HEK293 (cell line): ENCODE measurements at regions not wholly inside any gene's neighbourhood (a gene's known extent, or its start where the extent isn't known, plus 50 kb on each side); places are given as distances from the start of the nearest gene placed in this dataset.

ENCODE experiments used
- CTCF ChIA-PET: fragments of 350-600 bp; formaldehyde crosslinking; extraction: SDS; loops from one replicate; lab custom pipeline; 2021; ENCODE audit warnings: antibody characterized with exemption; lab: Yijun Ruan, JAX
- POLR2A ChIA-PET: fragments of 300-600 bp; formaldehyde crosslinking; extraction: SDS; loops from one replicate; lab custom pipeline; 2020; ENCODE audit warnings: antibody characterized with exemption, inconsistent platforms; lab: Yijun Ruan, JAX
- H3K27ac ChIP-seq: fragments of 200-500 bp; sonication (Bioruptor generic); 2 replicates; pipeline ENCODE4 v1.5.1; 2014; ENCODE audit warnings: low read depth, low read length, control low read depth, inconsistent platforms; ENCODE audit errors: extremely low read depth
- H3K36me3 ChIP-seq, 2 experiments: fragments of 200-500 bp in 1 of 2; sonication (Bioruptor generic) in 1 of 2; 1 replicate in 1 of 2; 2 replicates in 1 of 2; pipeline ENCODE4 v1.5.1; 2014 to 2017; ENCODE audit warnings: inconsistent platforms in 2 of 2, low read length in 2 of 2; ENCODE audit not compliant: control insufficient read depth in 2 of 2, insufficient read depth in 1 of 2
- H3K4me1 ChIP-seq: fragments of 200-500 bp; sonication (Bioruptor generic); 2 replicates; pipeline ENCODE4 v1.5.1; 2014; ENCODE audit warnings: mild to moderate bottlenecking, low read length, inconsistent platforms; ENCODE audit not compliant: control insufficient read depth, insufficient read depth
- H3K4me3 ChIP-seq: 2 replicates; pipeline ENCODE4 v1.5.1; 2011; ENCODE audit warnings: low read depth, mild to moderate bottlenecking, control low read depth, low read length, moderate library complexity
- H3K9me3 ChIP-seq: fragments of 200-500 bp; sonication (Bioruptor generic); 2 replicates; pipeline ENCODE4 v1.5.1; 2014; ENCODE audit warnings: low read depth, low read length, inconsistent platforms; ENCODE audit not compliant: control insufficient read depth, insufficient read depth
- BCL11A ChIP-seq: fragments of 450-650 bp; formaldehyde crosslinking; IDR thresholded peaks from 2 replicates; pipeline ENCODE4 v1.5.1; 2016; ENCODE audit warnings: low read depth, missing biosample characterization, missing genetic modification characterization
- MEIS1 ChIP-seq: sonication (generic); formaldehyde crosslinking; IDR thresholded peaks from 2 replicates; pipeline ENCODE4 v1.8.1; 2022; ENCODE audit warnings: missing genetic modification reagents, mild to moderate bottlenecking, borderline replicate concordance
- ZBTB11 ChIP-seq: fragments of 450-650 bp; formaldehyde crosslinking; conservative IDR thresholded peaks from 2 replicates; pipeline ENCODE4 v1.5.1; 2016; ENCODE audit warnings: low read depth, missing biosample characterization, missing genetic modification characterization
- ZBTB21 ChIP-seq: fragments of 450-650 bp; formaldehyde crosslinking; IDR thresholded peaks from 2 replicates; pipeline ENCODE4 v1.5.1; 2017; ENCODE audit warnings: missing biosample characterization, missing genetic modification characterization
- ZBTB48 ChIP-seq: fragments of 450-650 bp; formaldehyde crosslinking; IDR thresholded peaks from 2 replicates; pipeline ENCODE4 v1.5.1; 2016; ENCODE audit warnings: missing biosample characterization, missing genetic modification characterization
- ZNF138 ChIP-seq: fragments of 450-650 bp; formaldehyde crosslinking; IDR thresholded peaks from 2 replicates; pipeline ENCODE4 v1.5.1; 2016; ENCODE audit warnings: missing biosample characterization, missing genetic modification characterization, borderline replicate concordance
- ZNF19 ChIP-seq: fragments of 450-650 bp; formaldehyde crosslinking; IDR thresholded peaks from 2 replicates; pipeline ENCODE4; 2016; ENCODE audit warnings: missing biosample characterization, missing genetic modification characterization, low read depth
- ZNF2 ChIP-seq: fragments of 450-650 bp; formaldehyde crosslinking; IDR thresholded peaks from 2 replicates; pipeline ENCODE4 v1.5.1; 2016; ENCODE audit warnings: missing biosample characterization, missing genetic modification characterization
- ZNF26 ChIP-seq: fragments of 450-650 bp; formaldehyde crosslinking; IDR thresholded peaks from 2 replicates; pipeline ENCODE4 v1.5.1; 2016; ENCODE audit warnings: missing biosample characterization, missing genetic modification characterization
- ZNF274 ChIP-seq, 2 experiments: fragments of 200-500 bp in 1 of 2; fragments of 450-650 bp in 1 of 2; sonication (Bioruptor generic) in 1 of 2; formaldehyde crosslinking in 1 of 2; IDR thresholded peaks; 2 replicates each; pipeline versions ENCODE4 v1.5.1 to v1.6.1; 2014 to 2016; ENCODE audit warnings: borderline replicate concordance in 1 of 2, inconsistent platforms in 1 of 2, low read length in 1 of 2, missing biosample characterization in 1 of 2, missing genetic modification characterization in 1 of 2
- ZNF394 ChIP-seq: fragments of 450-650 bp; formaldehyde crosslinking; IDR thresholded peaks from 2 replicates; pipeline ENCODE4 v1.5.1; 2016; ENCODE audit warnings: missing biosample characterization, missing genetic modification characterization, mild to moderate bottlenecking, moderate library complexity, borderline replicate concordance
- ZNF433 ChIP-seq: fragments of 450-650 bp; formaldehyde crosslinking; IDR thresholded peaks from 2 replicates; pipeline ENCODE4 v1.5.1; 2016; ENCODE audit warnings: missing biosample characterization, missing genetic modification characterization, low read depth
- ZNF48 ChIP-seq: fragments of 450-650 bp; formaldehyde crosslinking; IDR thresholded peaks from 2 replicates; pipeline ENCODE4 v1.5.1; 2016; ENCODE audit warnings: missing biosample characterization, missing genetic modification characterization
- ZNF514 ChIP-seq: fragments of 450-650 bp; formaldehyde crosslinking; IDR thresholded peaks from 2 replicates; pipeline ENCODE4 v1.5.1; 2016; ENCODE audit warnings: missing biosample characterization, missing genetic modification characterization
- ZNF521 ChIP-seq: fragments of 450-650 bp; formaldehyde crosslinking; IDR thresholded peaks from 2 replicates; pipeline ENCODE4 v1.5.1; 2017; ENCODE audit warnings: missing biosample characterization, mild to moderate bottlenecking, missing genetic modification characterization
- ZNF548 ChIP-seq: fragments of 450-650 bp; formaldehyde crosslinking; IDR thresholded peaks from 2 replicates; pipeline ENCODE4 v1.5.1; 2016; ENCODE audit warnings: missing biosample characterization, missing genetic modification characterization
- ZNF549 ChIP-seq: fragments of 450-650 bp; IDR thresholded peaks from 2 replicates; pipeline ENCODE4 v1.5.1; 2018; ENCODE audit warnings: missing biosample characterization, missing genetic modification characterization, mild to moderate bottlenecking, inconsistent platforms, moderate library complexity
- ZNF558 ChIP-seq: fragments of 450-650 bp; formaldehyde crosslinking; IDR thresholded peaks from 2 replicates; pipeline ENCODE4 v1.5.1; 2016; ENCODE audit warnings: missing biosample characterization, missing genetic modification characterization
- ZNF621 ChIP-seq: fragments of 450-650 bp; formaldehyde crosslinking; IDR thresholded peaks from 2 replicates; pipeline ENCODE4 v1.5.1; 2017; ENCODE audit warnings: missing biosample characterization, missing genetic modification characterization
- ZNF623 ChIP-seq: fragments of 450-650 bp; formaldehyde crosslinking; IDR thresholded peaks from 2 replicates; pipeline ENCODE4 v1.5.1; 2016; ENCODE audit warnings: missing biosample characterization, missing genetic modification characterization
- ZNF777 ChIP-seq: fragments of 450-650 bp; formaldehyde crosslinking; IDR thresholded peaks from 2 replicates; pipeline ENCODE4 v1.5.1; 2017; ENCODE audit warnings: missing biosample characterization, missing genetic modification characterization, borderline replicate concordance

GRCh38 chr6:133156689-133157088 lies 84.5 kb upstream of the EYA4 start:
- Histone ChIP-seq H3K4me1 (no peaks in the 10 kb centered on the region), H3K4me3 (no peak overlapping the region), H3K36me3 (no peaks in the 10 kb centered on the region), H3K27ac (no peak overlapping the region), H3K9me3 (no peaks in the 10 kb centered on the region)
- CTCF ChIA-PET: interaction anchor here (0.6 kb wide), 1 partner anchor 396 kb away, joined by 4 read pairs; no protein-coding TSS in a partner anchor
- no peak for TF ChIP-seq ZNF274 (IDR thresholded peaks at IDR 0.05; ENCODE audit: low read length)
- TF ChIP-seq ZNF274 (tag by site-specific recombination; IDR thresholded peaks at IDR 0.05; ENCODE audit: borderline replicate concordance): no peak
- TF ChIP-seq ZNF558 (tag by site-specific recombination): no peak
- TF ChIP-seq ZNF138 (tag by site-specific recombination): no peak
- TF ChIP-seq ZNF777 (tag by site-specific recombination): no peak
- no peak for TF ChIP-seq ZNF548 (tag by site-specific recombination)
- no peak for TF ChIP-seq ZNF514 (tag by site-specific recombination)
- no peak for TF ChIP-seq ZNF19
- no peak for TF ChIP-seq ZNF521 (tag by site-specific recombination)
- no peak for TF ChIP-seq ZNF623 (tag by site-specific recombination)
- no peak for TF ChIP-seq MEIS1
- no peak for TF ChIP-seq ZNF621 (tag by site-specific recombination)
- no peak for TF ChIP-seq ZBTB48 (tag by site-specific recombination)
- no peak for TF ChIP-seq ZNF433
- no peak for TF ChIP-seq ZNF2 (tag by site-specific recombination)
- no peak for TF ChIP-seq ZNF549 (tag by site-specific recombination)
- no peak for TF ChIP-seq ZBTB11 (tag by site-specific recombination)
- no peak for TF ChIP-seq ZBTB21 (tag by site-specific recombination)
- TF ChIP-seq BCL11A: no peak
- TF ChIP-seq ZNF48: no peak
- POLR2A ChIA-PET: no interaction called here

- no peak for TF ChIP-seq ZNF394
- TF ChIP-seq ZNF26 (tag by site-specific recombination): no peak
- POLR2A ChIA-PET: no interaction called here
- CTCF ChIA-PET: interaction anchor here (0.6 to 0.8 kb wide), 2 partner anchors 27 to 74 kb away, joined by 3 to 6 read pairs; no protein-coding TSS in a partner anchor
- no peaks in the 10 kb centered on the region for H3K36me3 ChIP-seq
- H3K9me3 ChIP-seq: no peaks in the 10 kb centered on the region
- H3K4me3 ChIP-seq: no peak overlapping the region
- H3K27ac ChIP-seq: no peak overlapping the region
- no peaks in the 10 kb centered on the region for H3K4me1 ChIP-seq
Observed at GRCh38 chr6:133157995-133158394, 83.2 kb upstream of the EYA4 start.
